GM23338 (cell line): ENCODE measurements at regions not wholly inside any gene's neighbourhood (a gene's known extent, or its start where the extent isn't known, plus 50 kb on each side); places are given as distances from the start of the nearest gene placed in this dataset.

ENCODE experiments used
- ATAC-seq: fragments of 200-7000 bp; cut with Tn5 transposase; 3 replicates; pipeline ENCODE4 v1.9.1; 2020
- DNase-seq: peaks from one replicate; pipeline ENCODE4 v3.0.0-alpha.2; 2015; ENCODE audit warnings: low spot score
- H2AFZ ChIP-seq: fragments of 200-600 bp; sonication (generic); 2 replicates; pipeline ENCODE4 v1.8.0; 2016; ENCODE audit warnings: antibody characterized with exemption, mild to moderate bottlenecking, moderate library complexity
- H3F3A ChIP-seq: fragments of 200-600 bp; sonication (generic); replicated peaks from 2 replicates; pipeline ENCODE4 v1.8.0; 2017; ENCODE audit warnings: antibody characterized with exemption, mixed run types, low read depth
- H3K27ac ChIP-seq: fragments of 200-600 bp; sonication (generic); 2 replicates; pipeline ENCODE4 v1.6.1; 2016; ENCODE audit warnings: low read depth
- H3K27me3 ChIP-seq: fragments of 200-600 bp; sonication (generic); 2 replicates; pipeline ENCODE4 v1.8.0; 2016; ENCODE audit warnings: mild to moderate bottlenecking, mixed run types, moderate library complexity; ENCODE audit not compliant: insufficient read depth
- H3K36me3 ChIP-seq: fragments of 200-600 bp; sonication (generic); 2 replicates; pipeline ENCODE4 v1.8.0; 2016; ENCODE audit warnings: mild to moderate bottlenecking; ENCODE audit not compliant: insufficient read depth
- H3K4me1 ChIP-seq: fragments of 200-600 bp; sonication (generic); 2 replicates; pipeline ENCODE4 v1.8.0; 2016; ENCODE audit warnings: mild to moderate bottlenecking, moderate library complexity; ENCODE audit not compliant: insufficient read depth
- H3K4me2 ChIP-seq: fragments of 200-600 bp; sonication (generic); 2 replicates; pipeline ENCODE4 v1.7.1; 2017; ENCODE audit warnings: mixed run types
- H3K4me3 ChIP-seq: fragments of 200-600 bp; sonication (generic); 2 replicates; pipeline ENCODE4 v1.6.1; 2016; ENCODE audit warnings: mixed run types
- H3K79me2 ChIP-seq: fragments of 200-600 bp; sonication (generic); replicated peaks from 2 replicates; pipeline ENCODE4 v1.8.0; 2017; ENCODE audit warnings: mild to moderate bottlenecking; ENCODE audit not compliant: insufficient read depth
- H3K9me2 ChIP-seq: fragments of 200-600 bp; sonication (generic); 2 replicates; pipeline ENCODE4 v1.8.0; 2017; ENCODE audit not compliant: insufficient read depth
- H4K20me1 ChIP-seq: fragments of 200-600 bp; sonication (generic); replicated peaks from 2 replicates; pipeline ENCODE4 v1.8.0; 2017; ENCODE audit warnings: mild to moderate bottlenecking; ENCODE audit not compliant: insufficient read depth
- H3K27ac Mint-ChIP-seq: 2 replicates; pipeline ENCODE4 v1.8.0; 2020; ENCODE audit warnings: inconsistent platforms, mild to moderate bottlenecking, moderate library complexity, mixed read lengths
- H3K27me3 Mint-ChIP-seq: 3 replicates; pipeline ENCODE4 v1.8.0; 2022; ENCODE audit warnings: low read depth, mild to moderate bottlenecking, moderate library complexity, mixed read lengths, inconsistent platforms; ENCODE audit not compliant: insufficient read depth, poor library complexity
- H3K36me3 Mint-ChIP-seq: 3 replicates; pipeline ENCODE4 v1.8.0; 2021; ENCODE audit warnings: low read depth, mild to moderate bottlenecking, inconsistent platforms, moderate library complexity, mixed read lengths
- H3K4me1 Mint-ChIP-seq: 3 replicates; pipeline ENCODE4 v1.8.0; 2020; ENCODE audit warnings: mild to moderate bottlenecking, inconsistent platforms, mixed read lengths
- H3K4me3 Mint-ChIP-seq: 3 replicates; pipeline ENCODE4 v1.8.0; 2021; ENCODE audit warnings: moderate library complexity, mild to moderate bottlenecking, inconsistent platforms, mixed read lengths
- H3K9me3 Mint-ChIP-seq: 3 replicates; pipeline ENCODE4 v1.8.0; 2020; ENCODE audit warnings: moderate library complexity, mild to moderate bottlenecking, inconsistent platforms, mixed read lengths
- CREB1 ChIP-seq: fragments of 250-450 bp; sonication (Bioruptor Pico); IDR thresholded peaks from 2 replicates; pipeline ENCODE4 v1.5.0; 2020; ENCODE audit warnings: low read depth, mild to moderate bottlenecking, moderate library complexity
- CTCF ChIP-seq, 2 experiments: fragments of 200-600 bp in 1 of 2; sonication (generic) in 1 of 2; conservative IDR thresholded peaks; 2 replicates each; pipeline versions ENCODE4 v1.5.1 to v1.6.1; 2016 to 2017; ENCODE audit warnings: antibody characterized with exemption in 2 of 2, low read depth in 2 of 2, mild to moderate bottlenecking in 2 of 2, moderate library complexity in 1 of 2
- ETS1 ChIP-seq: IDR thresholded peaks from 2 replicates; pipeline ENCODE4 v1.6.1; 2016; ENCODE audit warnings: antibody characterized with exemption
- EZH2 ChIP-seq: fragments of 200-600 bp; sonication (generic); IDR thresholded peaks from one replicate; pipeline ENCODE4 v1.8.0; 2017; ENCODE audit warnings: antibody characterized with exemption, mild to moderate bottlenecking, low read depth; ENCODE audit not compliant: unreplicated experiment
- EZH2phosphoT487 ChIP-seq: fragments of 200-600 bp; sonication (generic); IDR thresholded peaks from one replicate; pipeline ENCODE4 v1.8.1; 2018; ENCODE audit warnings: antibody characterized with exemption; ENCODE audit not compliant: unreplicated experiment
- JUNB ChIP-seq: IDR thresholded peaks from one replicate; pipeline ENCODE4 v1.6.1; 2016; ENCODE audit warnings: antibody characterized with exemption; ENCODE audit not compliant: unreplicated experiment
- POLR2AphosphoS5 ChIP-seq: IDR thresholded peaks from 2 replicates; pipeline ENCODE4 v1.6.1; 2016; ENCODE audit warnings: antibody characterized with exemption, low read depth
- STAT1 ChIP-seq: IDR thresholded peaks from one replicate; pipeline ENCODE4 v1.6.1; 2016; ENCODE audit warnings: antibody characterized with exemption; ENCODE audit not compliant: unreplicated experiment
- ZNF331 ChIP-seq: fragments of 250-450 bp; sonication (Bioruptor Pico); IDR thresholded peaks from 2 replicates; pipeline ENCODE4 v1.5.0; 2020; ENCODE audit warnings: low read depth, mild to moderate bottlenecking, moderate library complexity
- ZNF462 ChIP-seq: fragments of 250-450 bp; sonication (Bioruptor Pico); IDR thresholded peaks from 2 replicates; pipeline ENCODE4 v1.5.0; 2020; ENCODE audit warnings: mild to moderate bottlenecking, moderate library complexity

- ATAC-seq (no peak), DNase-seq (no peak)
- Histone ChIP-seq H3K79me2 (no peaks in the 10 kb centered on the region), H4K20me1 (no peaks in the 10 kb centered on the region), H3K4me1 (no peaks in the 10 kb centered on the region), H2AFZ (no peak overlapping the region), H3K27me3 (no peaks in the 10 kb centered on the region), H3K9me2 (0 out of 2 replicates have a peak, but pooled peaks cover 5% of the 10 kb centered on the region), H3F3A (no peaks in the 10 kb centered on the region), H3K36me3 (no peaks in the 10 kb centered on the region), H3K4me3 (no peak overlapping the region), H3K27ac (no peak overlapping the region), H3K4me2 (no peak overlapping the region)
- Mint-ChIP-seq H3K27me3 (no peaks in the 10 kb centered on the region), H3K4me3 (no peak overlapping the region), H3K27ac (no peak overlapping the region), H3K4me1 (no peaks in the 10 kb centered on the region; the same call in 2 of the 3 replicates), H3K36me3 (no peaks in the 10 kb centered on the region), H3K9me3 (no peaks in the 10 kb centered on the region)
- no peak for TF ChIP-seq CTCF (conservative IDR thresholded peaks at IDR 0.05; ENCODE audit: low read depth in 2 of 2)
- TF ChIP-seq EZH2phosphoT487 = no peak
- no peak for TF ChIP-seq POLR2AphosphoS5
- no peak for TF ChIP-seq EZH2
- TF ChIP-seq ZNF331 = no peak
- TF ChIP-seq ETS1 = no peak
Measured at GRCh38 chr10:44567471-44567870, 182.6 kb upstream of the CXCL12 start.

- H3K27ac ChIP-seq = no peak overlapping the region
- TF ChIP-seq STAT1 (no peak), CREB1 (CRISPR knock-in tag) (no peak), JUNB (no peak), ZNF462 (CRISPR knock-in tag) (no peak), EZH2 (no peak)
Measured at GRCh38 chr10:44569193-44570091, 184.5 kb upstream of the CXCL12 start.

More at GRCh38 chr10:44569193-44570091, 184.5 kb upstream of the CXCL12 start:
- H4K20me1 ChIP-seq = no peaks in the 10 kb centered on the region
- no peaks in the 10 kb centered on the region for H3K79me2 ChIP-seq
- H3K36me3 ChIP-seq = no peaks in the 10 kb centered on the region
- no peak overlapping the region for H3K4me2 ChIP-seq
- Mint-ChIP-seq H3K27me3 (peaks cover 8% of the 10 kb centered on the region), H3K4me1 (no peaks in the 10 kb centered on the region; the same call in 2 of the 3 replicates), H3K27ac (no peak overlapping the region), H3K9me3 (no peaks in the 10 kb centered on the region), H3K36me3 (no peaks in the 10 kb centered on the region), H3K4me3 (no peak overlapping the region)
- H3K4me3 ChIP-seq = no peak overlapping the region
- no peak for DNase-seq
- no peak for ATAC-seq
- H3F3A ChIP-seq = no peaks in the 10 kb centered on the region
- no peaks in the 10 kb centered on the region for H3K27me3 ChIP-seq
- no peaks in the 10 kb centered on the region for H3K4me1 ChIP-seq
- no peak overlapping the region for H2AFZ ChIP-seq
- H3K9me2 ChIP-seq = 0 out of 2 replicates have a peak, but pooled peaks cover 8% of the 10 kb centered on the region
